ENCODE measurements at regions not wholly inside any gene's neighbourhood (a gene's known extent, or its start where the extent isn't known, plus 50 kb on each side); places are given as distances from the start of the nearest gene placed in this dataset.

- Histone ChIP-seq H3K27me3 (replicated peaks) (no peaks in the 10 kb centered on the region), H3K27ac (no peak overlapping the region), H3K36me3 (replicated peaks) (no peaks in the 10 kb centered on the region), H3K4me3 (ENCODE audit: low read depth, low read length) (no peak overlapping the region)
- no peak for TF ChIP-seq CTCF (IDR thresholded peaks at IDR 0.05; ENCODE audit: low read depth, low read length, missing control alignments)
- in situ Hi-C loops (cut with HindIII; ENCODE audit: low pct_ligation_motif_present, low sequenced_read_pairs): no loop called here
- DNase-seq: no peak
Measured at GRCh38 chrX:5528057-5528456, 700.6 kb downstream of the NLGN4X start.

- no peak for TF ChIP-seq CTCF (IDR thresholded peaks at IDR 0.05; ENCODE audit: low read depth, low read length, missing control alignments)
- Histone ChIP-seq H3K27ac (no peak overlapping the region), H3K4me3 (ENCODE audit: low read depth, low read length) (no peak overlapping the region), H3K36me3 (replicated peaks) (no peaks in the 10 kb centered on the region), H3K27me3 (replicated peaks) (no peaks in the 10 kb centered on the region)
- DNase-seq: no peak
- in situ Hi-C loops (cut with HindIII; ENCODE audit: low pct_ligation_motif_present, low sequenced_read_pairs): no loop called here
Measured at GRCh38 chrX:5526191-5526590, 702.5 kb downstream of the NLGN4X start.

- Histone ChIP-seq H3K4me3 (ENCODE audit: low read depth, low read length) (no peak overlapping the region), H3K27ac (no peak overlapping the region), H3K27me3 (replicated peaks) (no peaks in the 10 kb centered on the region), H3K36me3 (replicated peaks) (no peaks in the 10 kb centered on the region)
- in situ Hi-C loops (cut with HindIII; ENCODE audit: low pct_ligation_motif_present, low sequenced_read_pairs): no loop called here
- DNase-seq: no peak
- TF ChIP-seq CTCF (IDR thresholded peaks at IDR 0.05; ENCODE audit: low read depth, low read length, missing control alignments): no peak
Measured at GRCh38 chrX:5490786-5491563, 737.7 kb downstream of the NLGN4X start.

- H3K27ac ChIP-seq: no peak overlapping the region
- no peak overlapping the region for H3K4me3 ChIP-seq (ENCODE audit: low read depth, low read length)
- no peak for DNase-seq
- H3K27me3 ChIP-seq (replicated peaks): no peaks in the 10 kb centered on the region
- in situ Hi-C loops (cut with HindIII; ENCODE audit: low pct_ligation_motif_present, low sequenced_read_pairs): no loop called here
- H3K36me3 ChIP-seq (replicated peaks): no peaks in the 10 kb centered on the region
- no peak for TF ChIP-seq CTCF (IDR thresholded peaks at IDR 0.05; ENCODE audit: low read depth, low read length, missing control alignments)
Measured at GRCh38 chrX:5474282-5474681, 754.4 kb downstream of the NLGN4X start.

- in situ Hi-C loops (cut with HindIII; ENCODE audit: low pct_ligation_motif_present, low sequenced_read_pairs): no loop called here
- no peak for DNase-seq
- H3K27ac ChIP-seq: no peak overlapping the region
- no peak overlapping the region for H3K4me3 ChIP-seq (ENCODE audit: low read depth, low read length)
- no peak for TF ChIP-seq CTCF (IDR thresholded peaks at IDR 0.05; ENCODE audit: low read depth, low read length, missing control alignments)
- no peaks in the 10 kb centered on the region for H3K27me3 ChIP-seq (replicated peaks)
- H3K36me3 ChIP-seq (replicated peaks): no peaks in the 10 kb centered on the region
Measured at GRCh38 chrX:5458300-5458842, 770.3 kb downstream of the NLGN4X start.

Measured in brain microvascular endothelial cell (primary cell).